AG09319 (cell line): ENCODE measurements at regions not wholly inside any gene's neighbourhood (a gene's known extent, or its start where the extent isn't known, plus 50 kb on each side); places are given as distances from the start of the nearest gene placed in this dataset.

Experiments used
- DNase-seq: peaks from one replicate; pipeline ENCODE4 v3.0.0-alpha.2; 2010; ENCODE audit warnings: low read depth; ENCODE audit errors: extremely low read depth
- TF ChIP-seq, protein P1 (sequence below): IDR thresholded peaks from 2 replicates; pipeline ENCODE4 v1.5.1; 2011; ENCODE audit warnings: low read depth, mild to moderate bottlenecking, inconsistent platforms, low read length, moderate library complexity

DNA sequence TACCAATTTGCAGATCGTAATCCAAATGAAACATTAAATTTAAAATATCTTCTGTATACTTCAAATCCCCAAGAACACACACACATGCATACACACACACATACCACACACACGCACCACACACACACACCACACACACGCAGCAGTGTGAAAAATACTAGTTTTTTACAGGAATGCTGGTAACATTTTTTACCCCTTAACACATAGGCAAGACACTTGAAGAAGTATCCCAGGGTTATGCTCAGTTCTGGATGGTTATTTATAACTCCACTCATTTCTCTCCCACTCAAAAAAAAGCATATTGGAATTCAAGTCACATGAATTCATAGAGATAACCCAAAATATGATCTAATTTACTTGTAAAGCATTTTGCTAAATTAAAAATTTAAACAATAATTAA is 325.5 kb upstream of the SLC7A11 start:
- no peak for DNase-seq
- TF ChIP-seq, protein P1, sequence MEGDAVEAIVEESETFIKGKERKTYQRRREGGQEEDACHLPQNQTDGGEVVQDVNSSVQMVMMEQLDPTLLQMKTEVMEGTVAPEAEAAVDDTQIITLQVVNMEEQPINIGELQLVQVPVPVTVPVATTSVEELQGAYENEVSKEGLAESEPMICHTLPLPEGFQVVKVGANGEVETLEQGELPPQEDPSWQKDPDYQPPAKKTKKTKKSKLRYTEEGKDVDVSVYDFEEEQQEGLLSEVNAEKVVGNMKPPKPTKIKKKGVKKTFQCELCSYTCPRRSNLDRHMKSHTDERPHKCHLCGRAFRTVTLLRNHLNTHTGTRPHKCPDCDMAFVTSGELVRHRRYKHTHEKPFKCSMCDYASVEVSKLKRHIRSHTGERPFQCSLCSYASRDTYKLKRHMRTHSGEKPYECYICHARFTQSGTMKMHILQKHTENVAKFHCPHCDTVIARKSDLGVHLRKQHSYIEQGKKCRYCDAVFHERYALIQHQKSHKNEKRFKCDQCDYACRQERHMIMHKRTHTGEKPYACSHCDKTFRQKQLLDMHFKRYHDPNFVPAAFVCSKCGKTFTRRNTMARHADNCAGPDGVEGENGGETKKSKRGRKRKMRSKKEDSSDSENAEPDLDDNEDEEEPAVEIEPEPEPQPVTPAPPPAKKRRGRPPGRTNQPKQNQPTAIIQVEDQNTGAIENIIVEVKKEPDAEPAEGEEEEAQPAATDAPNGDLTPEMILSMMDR = no peak

- TF ChIP-seq, protein P1 = no peak
- no peak for DNase-seq
Observed at GRCh38 chr4:138565576-138565975, 323.4 kb upstream of the SLC7A11 start.

- DNase-seq = peak; percentile 20
- TF ChIP-seq, protein P1 = no peak
Observed at GRCh38 chr4:138562544-138562991, 320.4 kb upstream of the SLC7A11 start.

DNA sequence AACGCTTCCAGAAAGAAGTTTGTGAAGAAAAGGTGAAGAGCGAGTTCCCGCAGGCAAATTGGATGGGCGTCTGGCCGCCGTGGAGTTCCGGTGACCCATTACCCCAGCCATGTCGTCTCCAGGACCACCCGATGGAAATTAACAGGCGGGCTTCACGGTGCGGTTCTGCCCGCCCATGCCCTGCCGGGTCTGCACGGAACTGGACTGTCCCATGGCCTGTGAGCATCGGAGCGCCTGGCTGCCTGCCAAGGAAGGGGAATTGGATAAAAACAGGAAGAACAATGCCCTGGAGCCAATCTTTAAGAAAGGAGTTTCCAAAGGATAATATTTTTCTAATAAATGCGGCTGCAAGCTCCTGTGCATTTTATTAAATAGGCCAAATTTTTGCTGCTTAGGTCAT is 319.8 kb upstream of the SLC7A11 start:
- DNase-seq = no peak
- TF ChIP-seq, protein P1 = no peak

- no peak for DNase-seq
- TF ChIP-seq, protein P1 = no peak
Observed at GRCh38 chr4:138561276-138561880, 319.2 kb upstream of the SLC7A11 start.

DNA sequence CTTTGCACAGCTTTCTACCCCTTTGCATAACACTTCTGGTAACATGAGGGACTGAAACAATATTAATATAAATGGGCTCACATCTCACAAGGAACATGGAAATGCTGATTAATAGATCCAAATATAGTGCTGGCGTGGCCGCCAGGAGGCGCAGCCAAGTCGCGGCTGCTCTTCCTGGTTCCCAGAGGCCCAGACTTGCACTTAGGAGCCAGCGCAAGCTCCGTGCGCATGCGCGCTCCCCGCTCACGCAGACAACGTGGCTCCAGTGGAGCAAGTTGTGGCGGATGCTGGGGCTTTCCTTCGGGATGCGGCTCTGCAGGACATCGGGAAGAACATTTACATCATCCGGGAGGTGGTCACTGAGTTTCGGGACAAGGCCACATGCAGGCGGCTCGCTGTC is 318.3 kb upstream of the SLC7A11 start:
- TF ChIP-seq, protein P1 = no peak
- no peak for DNase-seq

DNA sequence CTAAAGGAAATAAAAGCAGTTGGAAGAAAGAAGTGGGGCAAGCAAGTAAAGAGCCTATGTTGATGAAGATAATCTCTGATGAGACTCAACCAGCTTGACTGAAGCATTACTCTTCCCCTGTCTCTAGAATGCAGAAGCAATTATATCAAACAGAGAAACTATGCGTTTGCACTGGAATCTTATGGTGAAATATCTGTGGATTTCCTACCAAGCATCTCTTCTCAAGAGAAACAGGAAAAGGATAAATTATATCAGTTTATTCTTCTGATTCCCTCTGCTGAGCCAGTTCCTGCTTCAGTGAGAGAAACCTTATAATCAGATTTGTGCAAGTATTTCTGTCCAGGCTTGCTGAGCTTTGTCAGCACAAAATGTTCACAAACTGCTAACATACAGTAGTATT is 316.7 kb upstream of the SLC7A11 start:
- no peak for DNase-seq
- TF ChIP-seq, protein P1 = no peak
